ENCODE measurements at regions not wholly inside any gene's neighbourhood (a gene's known extent, or its start where the extent isn't known, plus 50 kb on each side); places are given as distances from the start of the nearest gene placed in this dataset.

GRCh38 chr5:164672931-164673694 lies 1167.7 kb downstream of the MAT2B start:
- no peak overlapping the region for H3K27ac Mint-ChIP-seq
- DNase-seq, result no peak
- no peaks in the 10 kb centered on the region for H3K4me1 Mint-ChIP-seq
- H3K36me3 Mint-ChIP-seq, result no peaks in the 10 kb centered on the region
- H3K27me3 Mint-ChIP-seq, result no peaks in the 10 kb centered on the region
- no peaks in the 10 kb centered on the region for H3K9me3 Mint-ChIP-seq
- H3K4me3 Mint-ChIP-seq, result no peak overlapping the region

GRCh38 chr5:164679461-164679860 lies 1174.0 kb downstream of the MAT2B start:
- Mint-ChIP-seq H3K9me3 (no peaks in the 10 kb centered on the region), H3K36me3 (no peaks in the 10 kb centered on the region), H3K27me3 (no peaks in the 10 kb centered on the region), H3K4me1 (no peaks in the 10 kb centered on the region), H3K27ac (no peak overlapping the region), H3K4me3 (no peak overlapping the region)
- DNase-seq, result no peak

- Mint-ChIP-seq H3K4me1 (no peaks in the 10 kb centered on the region), H3K36me3 (no peaks in the 10 kb centered on the region), H3K4me3 (no peak overlapping the region), H3K27me3 (no peaks in the 10 kb centered on the region), H3K9me3 (no peaks in the 10 kb centered on the region), H3K27ac (no peak overlapping the region)
- DNase-seq, result no peak
Observed at GRCh38 chr5:164680216-164680615, 1174.8 kb downstream of the MAT2B start.

GRCh38 chr5:164680812-164681520 lies 1175.5 kb downstream of the MAT2B start:
- Mint-ChIP-seq H3K27ac (no peak overlapping the region), H3K4me3 (no peak overlapping the region), H3K4me1 (no peaks in the 10 kb centered on the region), H3K36me3 (no peaks in the 10 kb centered on the region), H3K9me3 (no peaks in the 10 kb centered on the region), H3K27me3 (no peaks in the 10 kb centered on the region)
- no peak for DNase-seq

GRCh38 chr5:164687391-164687790 lies 1182.0 kb downstream of the MAT2B start:
- DNase-seq, result no peak
- H3K27ac Mint-ChIP-seq, result no peak overlapping the region
- H3K27me3 Mint-ChIP-seq, result no peaks in the 10 kb centered on the region
- H3K4me1 Mint-ChIP-seq, result no peaks in the 10 kb centered on the region
- no peaks in the 10 kb centered on the region for H3K36me3 Mint-ChIP-seq
- no peak overlapping the region for H3K4me3 Mint-ChIP-seq
- no peaks in the 10 kb centered on the region for H3K9me3 Mint-ChIP-seq

GRCh38 chr5:164688437-164688836 lies 1183.0 kb downstream of the MAT2B start:
- Mint-ChIP-seq H3K4me3 (no peak overlapping the region), H3K4me1 (no peaks in the 10 kb centered on the region), H3K27ac (no peak overlapping the region), H3K9me3 (no peaks in the 10 kb centered on the region), H3K27me3 (no peaks in the 10 kb centered on the region), H3K36me3 (no peaks in the 10 kb centered on the region)
- DNase-seq, result no peak

GRCh38 chr5:164708831-164709230 lies 1203.4 kb downstream of the MAT2B start:
- Mint-ChIP-seq H3K4me1 (no peaks in the 10 kb centered on the region), H3K27ac (no peak overlapping the region), H3K4me3 (no peak overlapping the region), H3K27me3 (no peaks in the 10 kb centered on the region), H3K36me3 (no peaks in the 10 kb centered on the region), H3K9me3 (peaks cover 6% of the 10 kb centered on the region)
- DNase-seq, result no peak

GRCh38 chr5:164713682-164714081 lies 1208.3 kb downstream of the MAT2B start:
- Mint-ChIP-seq H3K9me3 (peaks cover 9% of the 10 kb centered on the region), H3K36me3 (no peaks in the 10 kb centered on the region), H3K4me1 (no peaks in the 10 kb centered on the region), H3K27me3 (no peaks in the 10 kb centered on the region), H3K4me3 (no peak overlapping the region), H3K27ac (no peak overlapping the region)
- no peak for DNase-seq

- Mint-ChIP-seq H3K4me3 (no peak overlapping the region), H3K36me3 (no peaks in the 10 kb centered on the region), H3K9me3 (peaks cover 1% of the 10 kb centered on the region), H3K27ac (no peak overlapping the region), H3K4me1 (no peaks in the 10 kb centered on the region), H3K27me3 (no peaks in the 10 kb centered on the region)
- no peak for DNase-seq
Observed at GRCh38 chr5:164721116-164721515, 1215.7 kb downstream of the MAT2B start.

- Mint-ChIP-seq H3K4me1 (no peaks in the 10 kb centered on the region), H3K9me3 (peaks cover 1% of the 10 kb centered on the region), H3K4me3 (no peak overlapping the region), H3K27ac (no peak overlapping the region), H3K36me3 (no peaks in the 10 kb centered on the region), H3K27me3 (no peaks in the 10 kb centered on the region)
- no peak for DNase-seq
Observed at GRCh38 chr5:164721656-164722055, 1216.2 kb downstream of the MAT2B start.

- DNase-seq, result no peak
- H3K36me3 Mint-ChIP-seq, result no peaks in the 10 kb centered on the region
- H3K27ac Mint-ChIP-seq, result no peak overlapping the region
- H3K27me3 Mint-ChIP-seq, result no peaks in the 10 kb centered on the region
- no peak overlapping the region for H3K4me3 Mint-ChIP-seq
- peaks cover 1% of the 10 kb centered on the region for H3K9me3 Mint-ChIP-seq
- H3K4me1 Mint-ChIP-seq, result no peaks in the 10 kb centered on the region
Observed at GRCh38 chr5:164722702-164723101, 1217.3 kb downstream of the MAT2B start.

GRCh38 chr5:164727012-164727411 lies 1221.6 kb downstream of the MAT2B start:
- no peak overlapping the region for H3K4me3 Mint-ChIP-seq
- H3K4me1 Mint-ChIP-seq, result no peaks in the 10 kb centered on the region
- H3K36me3 Mint-ChIP-seq, result no peaks in the 10 kb centered on the region
- H3K9me3 Mint-ChIP-seq, result no peaks in the 10 kb centered on the region
- no peaks in the 10 kb centered on the region for H3K27me3 Mint-ChIP-seq
- no peak for DNase-seq
- no peak overlapping the region for H3K27ac Mint-ChIP-seq

- DNase-seq, result no peak
- no peaks in the 10 kb centered on the region for H3K9me3 Mint-ChIP-seq
- no peaks in the 10 kb centered on the region for H3K36me3 Mint-ChIP-seq
- no peak overlapping the region for H3K27ac Mint-ChIP-seq
- H3K4me3 Mint-ChIP-seq, result no peak overlapping the region
- no peaks in the 10 kb centered on the region for H3K4me1 Mint-ChIP-seq
- H3K27me3 Mint-ChIP-seq, result no peaks in the 10 kb centered on the region
Observed at GRCh38 chr5:164728733-164729132, 1223.3 kb downstream of the MAT2B start.

- Mint-ChIP-seq H3K27ac (no peak overlapping the region), H3K9me3 (no peaks in the 10 kb centered on the region), H3K27me3 (no peaks in the 10 kb centered on the region), H3K4me1 (no peaks in the 10 kb centered on the region), H3K4me3 (no peak overlapping the region), H3K36me3 (no peaks in the 10 kb centered on the region)
- DNase-seq, result no peak
Observed at GRCh38 chr5:164735334-164735733, 1229.9 kb downstream of the MAT2B start.

- H3K4me3 Mint-ChIP-seq, result no peak overlapping the region
- H3K4me1 Mint-ChIP-seq, result peaks cover 7% of the 10 kb centered on the region
- H3K9me3 Mint-ChIP-seq, result peaks cover 3% of the 10 kb centered on the region
- no peaks in the 10 kb centered on the region for H3K36me3 Mint-ChIP-seq
- H3K27me3 Mint-ChIP-seq, result no peaks in the 10 kb centered on the region
- no peak for DNase-seq
- H3K27ac Mint-ChIP-seq, result no peak overlapping the region
Observed at GRCh38 chr5:164741376-164741775, 1236.0 kb downstream of the MAT2B start.

GRCh38 chr5:164742025-164742424 lies 1236.6 kb downstream of the MAT2B start:
- Mint-ChIP-seq H3K4me3 (no peak overlapping the region), H3K27me3 (no peaks in the 10 kb centered on the region), H3K9me3 (peaks cover 3% of the 10 kb centered on the region), H3K27ac (no peak overlapping the region), H3K36me3 (no peaks in the 10 kb centered on the region), H3K4me1 (peaks cover 7% of the 10 kb centered on the region)
- DNase-seq, result no peak

Measured in activated naive CD8-positive, alpha-beta T cell treated with anti-CD3 and anti-CD28 coated beads for 36 hours (primary cell).